ENCODE measurements at regions not wholly inside any gene's neighbourhood (a gene's known extent, or its start where the extent isn't known, plus 50 kb on each side); places are given as distances from the start of the nearest gene placed in this dataset.

DNA sequence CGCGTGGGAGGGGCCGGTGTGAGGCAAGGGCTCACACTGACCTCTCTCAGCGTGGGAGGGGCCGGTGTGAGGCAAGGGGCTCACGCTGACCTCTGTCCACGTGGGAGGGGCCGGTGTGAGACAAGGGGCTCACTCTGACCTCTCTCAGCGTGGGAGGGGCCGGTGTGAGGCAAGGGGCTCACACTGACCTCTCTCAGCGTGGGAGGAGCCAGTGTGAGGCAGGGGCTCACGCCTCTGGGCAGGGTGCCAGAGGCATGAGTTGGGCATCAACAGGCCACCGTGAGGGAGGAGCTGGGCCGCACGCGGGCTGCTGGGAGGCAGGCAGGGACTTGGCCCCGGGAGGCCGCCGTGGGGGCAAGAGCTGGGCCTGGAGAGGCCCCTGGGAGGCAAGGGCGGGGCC is 91.0 kb downstream of the PLPP2 start (continued):
- TF ChIP-seq ESRRA (IDR thresholded peaks at IDR 0.05; ENCODE audit: borderline replicate concordance, low read depth), result peak; percentile 47; the same call in 1 of the 2 replicates
- TF ChIP-seq ZBTB7A (IDR thresholded peaks at IDR 0.05; ENCODE audit: borderline replicate concordance, control insufficient read depth, low read depth, low read length), result peak; percentile 47; the same call in 1 of the 2 replicates
- TF ChIP-seq MAZ (CRISPR knock-in tag; conservative IDR thresholded peaks at IDR 0.05 in 1 of 2, IDR thresholded peaks at IDR 0.05 in 1 of 2), result peak in 1 of 2 experiments; percentile 64; a peak in 2 of 4 replicates
- TF ChIP-seq ATF7 (IDR thresholded peaks at IDR 0.05), result 0 out of 2 replicates have a peak, but pooled peaks have one; percentile 26
- TF ChIP-seq, protein P1, sequence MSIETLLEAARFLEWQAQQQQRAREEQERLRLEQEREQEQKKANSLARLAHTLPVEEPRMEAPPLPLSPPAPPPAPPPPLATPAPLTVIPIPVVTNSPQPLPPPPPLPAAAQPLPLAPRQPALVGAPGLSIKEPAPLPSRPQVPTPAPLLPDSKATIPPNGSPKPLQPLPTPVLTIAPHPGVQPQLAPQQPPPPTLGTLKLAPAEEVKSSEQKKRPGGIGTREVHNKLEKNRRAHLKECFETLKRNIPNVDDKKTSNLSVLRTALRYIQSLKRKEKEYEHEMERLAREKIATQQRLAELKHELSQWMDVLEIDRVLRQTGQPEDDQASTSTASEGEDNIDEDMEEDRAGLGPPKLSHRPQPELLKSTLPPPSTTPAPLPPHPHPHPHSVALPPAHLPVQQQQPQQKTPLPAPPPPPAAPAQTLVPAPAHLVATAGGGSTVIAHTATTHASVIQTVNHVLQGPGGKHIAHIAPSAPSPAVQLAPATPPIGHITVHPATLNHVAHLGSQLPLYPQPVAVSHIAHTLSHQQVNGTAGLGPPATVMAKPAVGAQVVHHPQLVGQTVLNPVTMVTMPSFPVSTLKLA (conservative IDR thresholded peaks at IDR 0.05), result 0 out of 4 replicates have a peak, but pooled peaks of 1 of the 2 experiments have one; percentile 28
- TF ChIP-seq, protein P2, sequence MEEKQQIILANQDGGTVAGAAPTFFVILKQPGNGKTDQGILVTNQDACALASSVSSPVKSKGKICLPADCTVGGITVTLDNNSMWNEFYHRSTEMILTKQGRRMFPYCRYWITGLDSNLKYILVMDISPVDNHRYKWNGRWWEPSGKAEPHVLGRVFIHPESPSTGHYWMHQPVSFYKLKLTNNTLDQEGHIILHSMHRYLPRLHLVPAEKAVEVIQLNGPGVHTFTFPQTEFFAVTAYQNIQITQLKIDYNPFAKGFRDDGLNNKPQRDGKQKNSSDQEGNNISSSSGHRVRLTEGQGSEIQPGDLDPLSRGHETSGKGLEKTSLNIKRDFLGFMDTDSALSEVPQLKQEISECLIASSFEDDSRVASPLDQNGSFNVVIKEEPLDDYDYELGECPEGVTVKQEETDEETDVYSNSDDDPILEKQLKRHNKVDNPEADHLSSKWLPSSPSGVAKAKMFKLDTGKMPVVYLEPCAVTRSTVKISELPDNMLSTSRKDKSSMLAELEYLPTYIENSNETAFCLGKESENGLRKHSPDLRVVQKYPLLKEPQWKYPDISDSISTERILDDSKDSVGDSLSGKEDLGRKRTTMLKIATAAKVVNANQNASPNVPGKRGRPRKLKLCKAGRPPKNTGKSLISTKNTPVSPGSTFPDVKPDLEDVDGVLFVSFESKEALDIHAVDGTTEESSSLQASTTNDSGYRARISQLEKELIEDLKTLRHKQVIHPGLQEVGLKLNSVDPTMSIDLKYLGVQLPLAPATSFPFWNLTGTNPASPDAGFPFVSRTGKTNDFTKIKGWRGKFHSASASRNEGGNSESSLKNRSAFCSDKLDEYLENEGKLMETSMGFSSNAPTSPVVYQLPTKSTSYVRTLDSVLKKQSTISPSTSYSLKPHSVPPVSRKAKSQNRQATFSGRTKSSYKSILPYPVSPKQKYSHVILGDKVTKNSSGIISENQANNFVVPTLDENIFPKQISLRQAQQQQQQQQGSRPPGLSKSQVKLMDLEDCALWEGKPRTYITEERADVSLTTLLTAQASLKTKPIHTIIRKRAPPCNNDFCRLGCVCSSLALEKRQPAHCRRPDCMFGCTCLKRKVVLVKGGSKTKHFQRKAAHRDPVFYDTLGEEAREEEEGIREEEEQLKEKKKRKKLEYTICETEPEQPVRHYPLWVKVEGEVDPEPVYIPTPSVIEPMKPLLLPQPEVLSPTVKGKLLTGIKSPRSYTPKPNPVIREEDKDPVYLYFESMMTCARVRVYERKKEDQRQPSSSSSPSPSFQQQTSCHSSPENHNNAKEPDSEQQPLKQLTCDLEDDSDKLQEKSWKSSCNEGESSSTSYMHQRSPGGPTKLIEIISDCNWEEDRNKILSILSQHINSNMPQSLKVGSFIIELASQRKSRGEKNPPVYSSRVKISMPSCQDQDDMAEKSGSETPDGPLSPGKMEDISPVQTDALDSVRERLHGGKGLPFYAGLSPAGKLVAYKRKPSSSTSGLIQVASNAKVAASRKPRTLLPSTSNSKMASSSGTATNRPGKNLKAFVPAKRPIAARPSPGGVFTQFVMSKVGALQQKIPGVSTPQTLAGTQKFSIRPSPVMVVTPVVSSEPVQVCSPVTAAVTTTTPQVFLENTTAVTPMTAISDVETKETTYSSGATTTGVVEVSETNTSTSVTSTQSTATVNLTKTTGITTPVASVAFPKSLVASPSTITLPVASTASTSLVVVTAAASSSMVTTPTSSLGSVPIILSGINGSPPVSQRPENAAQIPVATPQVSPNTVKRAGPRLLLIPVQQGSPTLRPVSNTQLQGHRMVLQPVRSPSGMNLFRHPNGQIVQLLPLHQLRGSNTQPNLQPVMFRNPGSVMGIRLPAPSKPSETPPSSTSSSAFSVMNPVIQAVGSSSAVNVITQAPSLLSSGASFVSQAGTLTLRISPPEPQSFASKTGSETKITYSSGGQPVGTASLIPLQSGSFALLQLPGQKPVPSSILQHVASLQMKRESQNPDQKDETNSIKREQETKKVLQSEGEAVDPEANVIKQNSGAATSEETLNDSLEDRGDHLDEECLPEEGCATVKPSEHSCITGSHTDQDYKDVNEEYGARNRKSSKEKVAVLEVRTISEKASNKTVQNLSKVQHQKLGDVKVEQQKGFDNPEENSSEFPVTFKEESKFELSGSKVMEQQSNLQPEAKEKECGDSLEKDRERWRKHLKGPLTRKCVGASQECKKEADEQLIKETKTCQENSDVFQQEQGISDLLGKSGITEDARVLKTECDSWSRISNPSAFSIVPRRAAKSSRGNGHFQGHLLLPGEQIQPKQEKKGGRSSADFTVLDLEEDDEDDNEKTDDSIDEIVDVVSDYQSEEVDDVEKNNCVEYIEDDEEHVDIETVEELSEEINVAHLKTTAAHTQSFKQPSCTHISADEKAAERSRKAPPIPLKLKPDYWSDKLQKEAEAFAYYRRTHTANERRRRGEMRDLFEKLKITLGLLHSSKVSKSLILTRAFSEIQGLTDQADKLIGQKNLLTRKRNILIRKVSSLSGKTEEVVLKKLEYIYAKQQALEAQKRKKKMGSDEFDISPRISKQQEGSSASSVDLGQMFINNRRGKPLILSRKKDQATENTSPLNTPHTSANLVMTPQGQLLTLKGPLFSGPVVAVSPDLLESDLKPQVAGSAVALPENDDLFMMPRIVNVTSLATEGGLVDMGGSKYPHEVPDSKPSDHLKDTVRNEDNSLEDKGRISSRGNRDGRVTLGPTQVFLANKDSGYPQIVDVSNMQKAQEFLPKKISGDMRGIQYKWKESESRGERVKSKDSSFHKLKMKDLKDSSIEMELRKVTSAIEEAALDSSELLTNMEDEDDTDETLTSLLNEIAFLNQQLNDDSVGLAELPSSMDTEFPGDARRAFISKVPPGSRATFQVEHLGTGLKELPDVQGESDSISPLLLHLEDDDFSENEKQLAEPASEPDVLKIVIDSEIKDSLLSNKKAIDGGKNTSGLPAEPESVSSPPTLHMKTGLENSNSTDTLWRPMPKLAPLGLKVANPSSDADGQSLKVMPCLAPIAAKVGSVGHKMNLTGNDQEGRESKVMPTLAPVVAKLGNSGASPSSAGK (IDR thresholded peaks at IDR 0.05), result peak; percentile 68
- TF ChIP-seq, protein P3, sequence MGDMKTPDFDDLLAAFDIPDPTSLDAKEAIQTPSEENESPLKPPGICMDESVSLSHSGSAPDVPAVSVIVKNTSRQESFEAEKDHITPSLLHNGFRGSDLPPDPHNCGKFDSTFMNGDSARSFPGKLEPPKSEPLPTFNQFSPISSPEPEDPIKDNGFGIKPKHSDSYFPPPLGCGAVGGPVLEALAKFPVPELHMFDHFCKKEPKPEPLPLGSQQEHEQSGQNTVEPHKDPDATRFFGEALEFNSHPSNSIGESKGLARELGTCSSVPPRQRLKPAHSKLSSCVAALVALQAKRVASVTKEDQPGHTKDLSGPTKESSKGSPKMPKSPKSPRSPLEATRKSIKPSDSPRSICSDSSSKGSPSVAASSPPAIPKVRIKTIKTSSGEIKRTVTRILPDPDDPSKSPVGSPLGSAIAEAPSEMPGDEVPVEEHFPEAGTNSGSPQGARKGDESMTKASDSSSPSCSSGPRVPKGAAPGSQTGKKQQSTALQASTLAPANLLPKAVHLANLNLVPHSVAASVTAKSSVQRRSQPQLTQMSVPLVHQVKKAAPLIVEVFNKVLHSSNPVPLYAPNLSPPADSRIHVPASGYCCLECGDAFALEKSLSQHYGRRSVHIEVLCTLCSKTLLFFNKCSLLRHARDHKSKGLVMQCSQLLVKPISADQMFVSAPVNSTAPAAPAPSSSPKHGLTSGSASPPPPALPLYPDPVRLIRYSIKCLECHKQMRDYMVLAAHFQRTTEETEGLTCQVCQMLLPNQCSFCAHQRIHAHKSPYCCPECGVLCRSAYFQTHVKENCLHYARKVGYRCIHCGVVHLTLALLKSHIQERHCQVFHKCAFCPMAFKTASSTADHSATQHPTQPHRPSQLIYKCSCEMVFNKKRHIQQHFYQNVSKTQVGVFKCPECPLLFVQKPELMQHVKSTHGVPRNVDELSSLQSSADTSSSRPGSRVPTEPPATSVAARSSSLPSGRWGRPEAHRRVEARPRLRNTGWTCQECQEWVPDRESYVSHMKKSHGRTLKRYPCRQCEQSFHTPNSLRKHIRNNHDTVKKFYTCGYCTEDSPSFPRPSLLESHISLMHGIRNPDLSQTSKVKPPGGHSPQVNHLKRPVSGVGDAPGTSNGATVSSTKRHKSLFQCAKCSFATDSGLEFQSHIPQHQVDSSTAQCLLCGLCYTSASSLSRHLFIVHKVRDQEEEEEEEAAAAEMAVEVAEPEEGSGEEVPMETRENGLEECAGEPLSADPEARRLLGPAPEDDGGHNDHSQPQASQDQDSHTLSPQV (IDR thresholded peaks at IDR 0.05), result 0 out of 2 replicates have a peak, but pooled peaks have one; percentile 39
- peak in 1 of 2 experiments; percentile 70; a peak in 2 of 4 replicates for TF ChIP-seq TRIM24 (IDR thresholded peaks at IDR 0.05)
- TF ChIP-seq NR2C1 (IDR thresholded peaks at IDR 0.05), result peak; percentile 72
- TF ChIP-seq NR2C1 (tag; IDR thresholded peaks at IDR 0.05), result peak; percentile 85
- TF ChIP-seq L3MBTL2 (IDR thresholded peaks at IDR 0.05), result peak; percentile 74
